GM19240 (cell line): ENCODE measurements at regions not wholly inside any gene's neighbourhood (a gene's known extent, or its start where the extent isn't known, plus 50 kb on each side); places are given as distances from the start of the nearest gene placed in this dataset.
A peak's percentile ranks its signal among the peaks of the same experiment; 100 is the strongest.
"Not testable (repeated sequence)": the region's sequence is repeated elsewhere in the genome, so short reads cannot be mapped to it uniquely, and the experiment has no call there.

Experiments used
- DNase-seq: peaks from one replicate; pipeline ENCODE4 v3.0.0; 2011; ENCODE audit warnings: low spot score; ENCODE audit not compliant: insufficient read length

GRCh38 chr5:23242891-23243290 lies 264.5 kb upstream of the PRDM9 start:
- no peak for DNase-seq

DNA sequence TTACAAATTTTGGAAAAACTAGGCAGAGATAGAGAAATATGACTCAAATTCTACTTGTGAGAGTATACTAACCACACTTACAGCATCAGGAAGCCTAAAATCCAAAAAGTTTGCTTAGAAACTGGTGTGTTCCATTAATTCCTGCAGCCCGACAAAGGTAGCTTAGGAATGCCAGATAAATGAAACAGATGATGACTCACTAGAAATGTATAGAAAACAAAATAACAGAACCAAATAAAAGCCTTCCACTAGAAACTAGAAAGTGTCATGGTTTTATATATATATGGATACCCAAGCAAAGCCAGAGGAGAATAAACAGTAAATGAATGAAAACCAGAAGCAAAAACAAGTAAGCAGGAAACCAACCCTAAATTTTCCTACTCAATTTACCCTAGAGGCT lies 272.2 kb upstream of the PRDM9 start:
- no peak for DNase-seq

DNA sequence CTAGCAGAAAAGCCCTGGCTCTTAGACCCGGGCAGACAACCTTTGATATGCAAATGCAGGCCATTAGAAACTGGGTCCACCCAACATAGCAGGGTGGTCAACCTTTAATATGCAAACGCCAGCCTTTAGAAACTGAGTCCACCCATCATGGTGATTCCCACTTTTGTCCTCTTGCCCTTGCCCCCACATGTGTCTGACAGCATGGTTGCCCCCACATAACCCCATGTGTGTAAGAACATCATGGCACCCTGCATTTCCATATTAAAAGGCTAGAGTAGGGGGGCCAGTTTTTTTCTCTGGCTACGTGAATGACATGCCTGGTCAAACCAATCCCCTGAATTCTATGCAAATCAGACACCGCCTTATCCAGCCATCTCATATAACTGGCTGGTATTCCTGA lies 273.2 kb upstream of the PRDM9 start:
- no peak for DNase-seq

- DNase-seq, result no peak
These were observed 283.6 kb upstream of the PRDM9 start for GRCh38 chr5:23223846-23224245.

GRCh38 chr5:23221831-23222230 lies 285.6 kb upstream of the PRDM9 start:
- DNase-seq, result no peak

DNA sequence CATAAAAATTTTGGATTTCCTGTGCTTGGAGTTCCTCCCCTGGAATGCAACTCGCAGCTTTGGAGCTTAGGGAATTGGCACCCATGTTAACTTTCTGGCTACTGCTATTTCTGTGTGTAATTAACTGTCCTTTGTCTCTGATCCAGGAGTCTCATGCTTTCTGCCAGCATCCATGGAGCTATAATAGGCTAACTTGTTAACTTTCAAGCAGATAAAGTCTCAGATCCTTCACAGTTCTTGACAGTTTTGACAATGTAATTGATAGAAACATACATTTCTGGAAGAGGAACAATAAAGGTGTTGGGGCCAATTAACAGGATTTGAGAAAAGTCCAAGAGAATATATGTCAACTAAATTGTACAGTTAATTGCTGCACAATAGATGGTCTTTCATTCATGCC lies 290.2 kb upstream of the PRDM9 start:
- no peak for DNase-seq

GRCh38 chr5:23216345-23216744 lies 291.1 kb upstream of the PRDM9 start:
- DNase-seq, result no peak

- peak; percentile 4 for DNase-seq
These were observed 298.4 kb upstream of the PRDM9 start for GRCh38 chr5:23208959-23209431.

DNA sequence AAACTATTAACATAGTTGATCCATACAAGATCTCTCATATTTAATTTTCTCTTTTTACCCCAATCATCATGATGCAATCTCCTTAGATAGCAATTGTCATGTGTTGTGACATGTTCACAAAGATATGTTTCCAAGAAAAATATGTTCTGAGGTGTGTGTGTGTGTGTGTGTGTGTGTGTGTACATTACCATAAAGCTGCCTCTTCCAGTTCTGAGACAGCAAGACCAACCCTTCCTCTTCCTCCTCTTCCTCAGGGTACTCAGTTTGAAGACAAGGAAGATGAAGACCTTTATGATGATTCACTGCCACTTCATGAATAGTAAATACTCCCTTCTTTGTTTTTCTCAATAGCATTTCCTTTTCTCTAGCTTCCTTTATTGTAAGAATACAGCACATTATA lies 303.3 kb upstream of the PRDM9 start:
- DNase-seq, result no peak

DNA sequence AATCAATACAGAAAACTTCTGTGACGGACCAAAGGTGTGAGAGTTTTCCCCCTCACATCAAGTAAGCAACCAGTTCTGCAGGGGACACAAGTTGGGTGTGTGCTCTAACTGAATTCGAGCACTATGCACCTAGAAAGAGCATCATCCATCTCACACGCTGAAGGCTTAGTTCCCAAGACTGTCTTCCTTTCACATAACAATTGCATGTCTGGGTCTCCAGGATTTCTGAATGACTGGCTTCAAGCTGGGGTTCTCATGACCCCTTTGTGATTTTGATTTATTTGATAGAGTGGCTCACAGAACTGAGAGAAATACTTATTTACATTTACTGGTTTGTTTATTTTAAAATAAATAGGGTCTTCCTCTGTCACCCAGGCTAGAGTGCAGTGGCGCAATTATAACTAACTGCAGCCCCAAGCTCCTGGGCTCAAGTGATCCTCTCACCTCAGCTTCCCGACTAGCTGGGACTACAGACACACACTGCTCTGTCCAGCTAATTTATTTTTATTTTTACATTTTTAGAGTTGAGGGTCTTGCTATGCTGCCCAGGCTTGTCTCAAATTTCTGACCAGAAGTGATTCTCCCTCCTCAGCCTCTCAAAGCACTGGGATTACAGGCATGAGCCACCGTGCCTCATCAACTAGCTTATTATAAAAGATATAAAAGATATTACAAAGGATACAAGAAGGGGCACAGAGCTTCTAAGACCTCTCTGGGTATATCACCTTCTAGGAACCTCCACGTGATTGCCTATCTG lies 316.7 kb upstream of the CDH12 start:
- DNase-seq, result no peak

GRCh38 chr5:23164971-23165370 lies 311.8 kb upstream of the CDH12 start:
- DNase-seq, result no peak

DNA sequence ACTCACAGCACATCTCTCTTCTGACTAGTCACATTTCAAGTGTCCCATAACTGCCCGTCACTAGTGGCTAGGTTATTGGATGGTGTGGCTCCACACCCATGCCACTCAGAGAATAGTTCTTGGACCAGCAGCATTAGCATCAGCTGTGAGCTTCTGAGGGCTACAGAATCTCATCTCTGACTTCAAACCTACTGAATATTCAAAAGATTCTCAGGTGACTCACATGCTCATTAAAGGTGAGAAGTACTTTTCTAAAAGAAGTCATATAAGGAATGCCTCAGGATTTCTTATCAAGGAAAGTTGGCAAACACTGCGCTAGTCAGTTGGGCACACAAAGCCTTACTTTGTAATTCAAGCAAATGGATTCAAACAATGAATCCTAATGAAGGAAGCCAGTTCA lies 305.0 kb upstream of the CDH12 start:
- no peak for DNase-seq

DNA sequence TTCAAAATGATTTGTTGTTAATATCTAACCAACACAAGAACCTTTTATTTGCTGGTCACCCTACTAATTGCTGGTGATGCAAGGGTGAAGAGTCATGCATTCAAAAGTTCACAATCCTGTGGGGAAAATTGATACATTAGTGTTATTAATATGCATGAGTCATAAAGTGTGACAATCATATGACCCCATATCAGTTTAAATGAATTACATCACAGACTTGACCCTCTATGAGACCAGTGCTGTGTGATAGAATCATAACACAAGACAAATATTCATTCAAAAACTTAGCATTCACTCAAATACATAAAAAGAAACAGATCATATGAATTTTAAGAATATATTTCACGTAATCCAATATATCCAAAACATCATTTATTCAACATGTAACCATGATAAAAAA lies 304.6 kb upstream of the CDH12 start:
- no peak for DNase-seq

DNA sequence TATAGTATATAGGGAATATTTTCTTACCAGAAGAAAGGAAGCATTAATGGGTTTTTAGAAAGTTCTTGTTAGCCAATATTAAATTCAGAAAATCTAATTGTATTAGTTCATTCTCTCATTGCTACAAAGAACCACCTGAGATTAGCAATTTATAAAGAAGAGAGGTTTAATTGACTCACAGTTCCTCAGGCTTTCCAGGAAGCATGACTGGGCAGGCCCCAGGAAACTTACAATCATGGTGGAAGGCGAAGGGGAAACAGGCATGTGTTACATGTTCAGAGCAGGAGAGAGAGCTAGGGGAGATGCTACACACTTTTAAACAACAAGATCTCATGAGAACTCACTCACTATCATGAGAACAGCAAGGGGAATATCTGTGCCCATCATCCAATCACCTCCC lies 304.0 kb upstream of the CDH12 start:
- no peak for DNase-seq

DNA sequence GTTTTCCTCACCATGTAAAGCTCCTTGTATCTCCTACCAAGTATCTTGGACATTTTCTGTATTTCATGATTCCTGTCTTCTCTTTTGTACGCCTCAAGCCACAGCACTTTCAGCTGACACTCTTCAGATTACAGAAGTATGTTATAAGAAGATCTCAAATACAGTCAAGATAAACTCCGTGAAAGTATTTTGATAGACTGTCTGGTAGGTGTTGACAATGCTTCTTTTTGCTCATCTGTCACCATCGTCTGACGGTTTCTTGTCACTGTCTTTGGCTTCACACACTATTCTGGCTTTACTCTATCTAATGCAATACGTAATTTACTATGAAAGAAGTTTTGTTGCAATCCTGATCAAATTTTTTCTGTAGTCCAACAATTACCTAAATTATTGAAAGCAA lies 294.5 kb upstream of the CDH12 start:
- DNase-seq, result no peak

DNA sequence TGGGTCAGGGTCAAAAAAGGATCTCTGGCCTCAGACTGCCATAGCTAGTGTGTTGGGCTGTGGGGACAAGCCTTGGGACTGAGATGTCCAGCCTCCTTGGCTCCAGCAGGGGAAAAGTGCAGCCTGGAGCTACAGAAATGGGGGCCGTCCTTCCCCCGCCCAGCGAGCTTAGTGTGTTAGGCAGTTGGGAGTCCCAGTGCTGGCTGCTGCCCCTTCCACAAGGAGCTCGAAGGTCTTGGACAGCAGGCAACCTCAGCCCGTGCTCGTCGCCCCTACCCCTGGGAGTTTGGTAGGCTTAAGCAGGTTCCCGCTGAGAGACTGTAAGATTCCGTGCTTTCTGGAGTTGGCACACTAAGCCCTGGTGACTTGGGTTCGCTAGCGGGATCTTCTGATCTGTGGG lies 293.0 kb upstream of the CDH12 start:
- no peak for DNase-seq

DNA sequence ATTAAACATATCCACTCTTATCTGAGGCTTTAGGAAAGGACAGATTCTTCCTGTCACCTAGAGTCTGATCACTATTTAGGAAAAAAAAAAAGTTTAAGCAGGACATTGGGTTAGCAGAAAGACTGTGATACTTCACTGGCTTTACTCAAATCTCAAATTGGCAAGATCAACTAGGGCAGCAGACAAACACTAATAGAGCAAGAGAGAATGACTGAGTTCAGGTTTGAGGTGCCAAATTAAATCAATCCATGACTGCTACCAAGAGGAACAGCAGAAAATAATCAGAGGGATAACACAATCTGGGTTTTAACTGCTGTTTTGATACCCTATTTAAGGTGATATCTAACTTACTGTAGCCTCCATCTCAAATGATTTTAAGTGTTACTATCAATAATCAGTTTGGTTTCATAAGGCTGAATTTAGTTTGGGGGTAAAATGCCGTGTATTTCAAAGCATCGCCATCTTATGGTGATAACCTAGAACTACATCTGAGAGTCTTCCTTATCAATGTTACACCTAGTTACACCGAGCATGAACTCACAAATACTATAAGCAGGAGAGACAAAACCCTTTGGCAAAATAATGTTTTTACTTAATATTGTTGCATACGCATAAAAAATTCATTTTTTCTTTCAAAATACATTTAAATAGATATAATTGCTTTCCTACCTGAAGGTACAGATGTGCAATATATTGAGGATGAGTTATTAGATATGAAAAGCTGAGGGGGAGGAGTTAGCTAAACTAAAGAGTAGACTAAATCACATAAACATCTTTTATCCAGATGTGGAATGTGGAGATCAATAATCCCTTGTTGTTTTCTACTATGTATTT lies 286.4 kb upstream of the CDH12 start:
- no peak for DNase-seq

DNA sequence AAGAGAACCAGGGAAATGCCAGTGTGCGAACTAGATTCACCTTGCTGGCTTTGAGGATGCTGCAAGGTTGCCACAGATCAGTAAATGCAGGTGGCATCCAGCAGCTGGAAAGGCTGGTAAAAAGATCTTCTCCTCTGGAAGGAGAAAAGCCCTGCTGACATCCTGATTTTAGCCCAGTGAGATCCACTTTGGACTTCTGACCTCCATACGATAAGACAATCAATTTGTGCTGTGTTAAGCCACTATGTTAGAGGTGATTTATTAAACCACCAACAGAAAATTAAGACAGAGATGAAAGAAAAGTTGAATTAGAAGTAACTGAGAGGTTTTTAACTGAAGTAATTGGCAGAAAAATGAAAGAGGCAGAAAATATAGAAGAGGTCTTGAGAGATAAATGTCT lies 283.8 kb upstream of the CDH12 start:
- no peak for DNase-seq

DNA sequence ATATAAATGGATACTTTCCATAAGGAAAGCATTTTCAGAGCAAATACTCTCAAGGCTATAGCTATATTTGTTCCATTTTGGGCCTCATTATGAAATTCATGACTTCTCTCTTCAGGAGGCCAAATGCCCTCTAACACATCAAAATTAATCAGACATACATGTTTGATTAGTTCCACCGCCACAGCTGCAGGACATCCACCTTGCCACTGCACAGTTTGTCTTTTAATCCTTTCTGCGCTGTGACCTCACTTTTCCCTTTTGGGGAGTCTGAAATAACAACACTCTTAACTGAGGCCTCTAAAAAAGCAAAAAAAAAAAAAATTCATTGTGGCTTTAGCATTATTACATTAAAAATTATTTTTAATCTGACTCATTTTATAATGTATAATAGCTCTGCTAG lies 279.1 kb upstream of the CDH12 start:
- DNase-seq, result no peak

DNA sequence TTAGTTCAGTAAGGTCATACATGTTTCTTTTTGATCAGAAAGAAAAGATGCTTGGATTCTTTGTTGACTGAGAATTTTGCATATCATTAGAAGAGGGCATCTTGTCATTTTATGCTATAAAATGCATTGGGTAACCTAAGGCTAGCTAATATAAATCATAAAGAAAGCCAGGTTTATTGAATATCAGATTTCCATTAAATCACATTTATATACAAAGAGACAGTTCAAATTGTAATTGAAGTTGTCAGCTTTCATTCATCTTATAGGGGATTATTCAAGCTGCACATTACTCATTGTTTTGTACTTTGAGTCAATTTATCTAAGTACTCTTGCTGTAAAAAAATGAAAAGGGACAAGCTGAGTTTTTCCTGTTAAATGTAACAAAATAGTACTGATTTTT lies 259.1 kb upstream of the CDH12 start:
- no peak for DNase-seq

DNA sequence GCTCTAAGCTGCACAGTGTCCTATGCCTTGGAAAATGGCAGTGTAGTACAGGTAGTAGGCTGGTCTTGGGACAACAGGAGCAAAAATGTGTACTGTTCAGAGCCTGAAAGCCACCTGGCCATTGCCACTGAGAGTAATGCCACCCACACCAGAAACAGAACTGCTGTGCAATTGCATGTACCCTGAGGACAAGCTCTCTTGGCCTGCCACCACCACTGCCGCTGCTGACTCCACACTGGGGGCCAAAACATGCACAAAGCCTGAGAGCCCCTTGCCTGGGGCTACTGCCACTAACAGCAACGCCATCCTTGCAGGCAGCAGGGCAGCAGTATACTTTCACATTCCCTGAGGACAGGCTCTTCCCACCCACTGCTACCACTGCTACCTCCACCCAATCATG lies 251.9 kb upstream of the CDH12 start:
- DNase-seq, result no peak

GRCh38 chr5:23103566-23103965 lies 250.4 kb upstream of the CDH12 start:
- DNase-seq, result no peak

DNA sequence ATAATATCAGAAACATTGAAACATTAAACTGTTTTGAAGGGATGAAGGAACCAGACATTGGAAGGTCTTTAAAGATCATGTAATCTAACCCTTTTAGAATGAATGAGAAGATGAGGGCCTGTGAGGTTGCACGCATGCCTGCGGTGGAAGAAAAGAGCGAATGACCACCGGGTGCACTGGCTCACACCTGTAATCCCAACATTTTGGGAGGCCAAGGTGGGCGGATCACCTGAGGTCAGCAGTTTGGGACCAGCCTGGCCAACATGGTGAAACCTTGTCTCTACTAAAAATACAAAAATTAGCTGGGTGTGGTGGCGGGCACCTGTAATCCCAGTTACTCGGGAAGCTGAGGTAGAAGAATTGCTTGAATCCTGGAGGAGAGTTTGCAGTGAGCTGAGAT lies 242.3 kb upstream of the CDH12 start:
- DNase-seq, result not testable (repeated sequence)
